Endothelial cell of umbilical vein (primary cell): ENCODE measurements at regions not wholly inside any gene's neighbourhood (a gene's known extent, or its start where the extent isn't known, plus 50 kb on each side); places are given as distances from the start of the nearest gene placed in this dataset.

Source experiments
- BruUV-seq: library from RNA; stranded (reverse); fragments of 400-500 nt; replicated peaks from 2 replicates; lab custom pipeline; 2021; lab: Mats Ljungman, UMichigan
- CTCF ChIA-PET: fragments of 300-600, 350-600 bp; sonication (Branson Sonifier 250); formaldehyde crosslinking; loops from one replicate; lab custom pipeline; 2021; ENCODE audit warnings: antibody characterized with exemption, inconsistent platforms; lab: Charles Lee
- POLR2A ChIA-PET: fragments of 300-600, 350-600 bp; sonication (Branson Sonifier 250); formaldehyde crosslinking; loops from one replicate; lab custom pipeline; 2021; ENCODE audit warnings: antibody characterized with exemption, inconsistent platforms; lab: Charles Lee
- DNase-seq: peaks from one replicate; pipeline ENCODE4 v3.0.0-alpha.2; 2011; ENCODE audit warnings: low read depth, low spot score
- FAIRE-seq: peaks from 2 replicates; lab custom pipeline; 2011; peaks lifted over from hg19 to GRCh38; lab: Jason Lieb, UNC
- H2AFZ ChIP-seq: 2 replicates; pipeline ENCODE4 v1.6.0; 2012; ENCODE audit warnings: low read depth, low read length, control low read depth, inconsistent platforms
- H3K27ac ChIP-seq: 2 replicates; pipeline ENCODE4 v1.5.1; 2011; ENCODE audit warnings: low read depth, mild to moderate bottlenecking, control low read depth, low read length, moderate library complexity; ENCODE audit not compliant: insufficient read depth
- H3K27me3 ChIP-seq, 2 experiments: 2 replicates each; pipeline versions ENCODE4 v1.6.0 to v1.6.1; 2011; ENCODE audit warnings: low read length in 2 of 2, mixed read lengths in 1 of 2; ENCODE audit not compliant: control insufficient read depth in 2 of 2, insufficient read depth in 2 of 2
- H3K36me3 ChIP-seq, 2 experiments: 2 replicates in 1 of 2; 3 replicates in 1 of 2; pipeline ENCODE4 v1.5.1; 2011; ENCODE audit warnings: low read length in 2 of 2, mild to moderate bottlenecking in 1 of 2, moderate library complexity in 1 of 2; ENCODE audit not compliant: control insufficient read depth in 2 of 2, insufficient read depth in 2 of 2; ENCODE audit errors: extremely low read depth in 1 of 2
- H3K4me1 ChIP-seq: 3 replicates; pipeline ENCODE4 v1.5.1; 2011; ENCODE audit warnings: mild to moderate bottlenecking, low read length; ENCODE audit not compliant: control insufficient read depth, insufficient read depth; ENCODE audit errors: extremely low read depth
- H3K4me2 ChIP-seq: 2 replicates; pipeline ENCODE4 v1.6.1; 2011; ENCODE audit warnings: low read length, control low read depth, mixed read lengths; ENCODE audit not compliant: insufficient read depth
- H3K4me3 ChIP-seq, 3 experiments: fragments of 200-600 bp in 1 of 3; sonication (generic), shearing (Covaris generic) in 1 of 3; replicated peaks in 1 of 3; 2 replicates each; pipeline ENCODE4 v1.5.1; 2011 to 2016; ENCODE audit warnings: control low read depth in 3 of 3, low read length in 3 of 3, mild to moderate bottlenecking in 2 of 3, inconsistent platforms in 1 of 3, low read depth in 1 of 3, moderate library complexity in 1 of 3; ENCODE audit not compliant: insufficient read depth in 1 of 3
- H3K79me2 ChIP-seq: 2 replicates; pipeline ENCODE4 v1.6.0; 2012; ENCODE audit warnings: low read length, inconsistent platforms; ENCODE audit not compliant: control insufficient read depth, insufficient read depth
- H3K9ac ChIP-seq: replicated peaks from 2 replicates; pipeline ENCODE3; 2011; ENCODE audit warnings: low read length, control low read depth; ENCODE audit not compliant: insufficient read depth; ENCODE audit errors: extremely low read depth
- H3K9me1 ChIP-seq: replicated peaks from 3 replicates; pipeline ENCODE4 v1.6.0; 2011; ENCODE audit warnings: mild to moderate bottlenecking, low read length; ENCODE audit not compliant: control insufficient read depth, insufficient read depth; ENCODE audit errors: extremely low read depth
- H3K9me3 ChIP-seq: replicated peaks from 2 replicates; pipeline ENCODE4 v1.5.1; 2012; ENCODE audit warnings: low read length, inconsistent platforms; ENCODE audit not compliant: control insufficient read depth, insufficient read depth
- H4K20me1 ChIP-seq: replicated peaks from 2 replicates; pipeline ENCODE3; 2011; ENCODE audit warnings: mild to moderate bottlenecking, low read length; ENCODE audit not compliant: control insufficient read depth, insufficient read depth; ENCODE audit errors: extremely low read depth
- CTCF ChIP-seq, 2 donors: IDR thresholded peaks; 1 replicate in 1 of 2; 2 replicates in 1 of 2; pipeline ENCODE4 v1.5.1; 2011; ENCODE audit warnings: low read length in 2 of 2, mild to moderate bottlenecking in 2 of 2, moderate library complexity in 2 of 2, control low read depth in 1 of 2, inconsistent platforms in 1 of 2, low read depth in 1 of 2; ENCODE audit not compliant: insufficient read depth in 1 of 2; ENCODE audit errors: extremely low read depth in 1 of 2
- EZH2 ChIP-seq: IDR thresholded peaks from 2 replicates; pipeline ENCODE4 v1.6.1; 2012; ENCODE audit warnings: borderline replicate concordance, low read depth, mild to moderate bottlenecking, moderate library complexity, low read length, inconsistent platforms; ENCODE audit not compliant: severe bottlenecking
- FOS ChIP-seq: IDR thresholded peaks from 2 replicates; pipeline ENCODE4 v1.6.1; 2011; ENCODE audit warnings: mild to moderate bottlenecking, low read length, moderate library complexity, borderline replicate concordance; ENCODE audit not compliant: insufficient read depth
- GATA2 ChIP-seq: IDR thresholded peaks from 2 replicates; pipeline ENCODE4 v1.7.0; 2011; ENCODE audit warnings: low read depth, mild to moderate bottlenecking, moderate library complexity, mixed read lengths, low read length; ENCODE audit not compliant: insufficient read length, insufficient read depth
- JUN ChIP-seq: IDR thresholded peaks from 2 replicates; pipeline ENCODE4 v1.6.1; 2011; ENCODE audit warnings: borderline replicate concordance, low read depth; ENCODE audit not compliant: insufficient read length, insufficient read depth
- MAX ChIP-seq: IDR thresholded peaks from 2 replicates; pipeline ENCODE4 v1.6.1; 2011; ENCODE audit not compliant: insufficient read depth, insufficient read length
- MYC ChIP-seq: IDR thresholded peaks from one replicate; pipeline ENCODE4 v1.6.1; 2011; ENCODE audit warnings: mild to moderate bottlenecking, low read depth, low read length
- POLR2A ChIP-seq: IDR thresholded peaks from 2 replicates; pipeline ENCODE4 v1.6.1; 2012; ENCODE audit warnings: low read depth, mild to moderate bottlenecking, control low read depth, low read length
- POLR2AphosphoS5 ChIP-seq: IDR thresholded peaks from 2 replicates; pipeline ENCODE4 v1.6.1; 2012; ENCODE audit warnings: low read depth, mild to moderate bottlenecking, control low read depth, low read length, moderate library complexity; ENCODE audit not compliant: insufficient read depth
- dilution Hi-C: fragments of 300-500 bp; cut with MboI; formaldehyde crosslinking; loops from one replicate; pipeline ENCODE4 v1.15.0; 2019; ENCODE audit warnings: low sequenced_read_pairs; ENCODE audit not compliant: extremely low pct_ligation_motif_present
- intact Hi-C: fragments of 100-400 bp; cut with micrococcal nuclease; formaldehyde crosslinking; loops from one replicate; pipeline ENCODE4 v1.10.0; 2022

DNA sequence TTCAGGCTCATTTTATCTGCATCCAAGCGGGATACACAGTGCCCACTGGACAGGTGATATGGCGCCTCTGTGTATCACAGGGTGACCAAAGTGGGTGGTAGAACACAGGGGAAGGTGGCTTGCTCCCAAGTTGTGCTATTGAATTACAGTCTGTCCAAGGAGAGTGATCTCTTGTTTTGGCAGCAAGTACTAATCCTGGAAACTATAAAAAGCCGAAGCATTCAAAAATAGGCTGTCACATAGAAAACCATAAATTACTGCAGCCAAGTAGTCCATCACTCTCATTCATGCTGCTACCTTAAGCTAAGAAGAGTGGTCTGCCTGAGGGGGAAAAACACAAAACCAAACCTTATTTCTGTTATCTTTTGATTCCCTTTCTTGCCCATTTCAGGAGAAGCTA lies 237.1 kb upstream of the POU3F3 start:
- intact Hi-C loops: no loop called here
- no peak overlapping the region for H2AFZ ChIP-seq
- no peaks in the 10 kb centered on the region for H3K36me3 ChIP-seq
- BruUV-seq: no TSS peak
- no peaks in the 10 kb centered on the region for H3K27me3 ChIP-seq
- no peaks in the 10 kb centered on the region for H3K4me1 ChIP-seq
- no peak overlapping the region for H3K9ac ChIP-seq
- CTCF ChIA-PET: no interaction called here
- no peak for DNase-seq
- peaks cover 5% of the 10 kb centered on the region for H3K9me3 ChIP-seq
- no peak overlapping the region for H3K4me3 ChIP-seq
- H3K9me1 ChIP-seq: no peaks in the 10 kb centered on the region
- POLR2A ChIA-PET: no interaction called here
- dilution Hi-C loops: no loop called here
- H3K79me2 ChIP-seq: no peaks in the 10 kb centered on the region
- H3K4me2 ChIP-seq: no peak overlapping the region
- no peak for FAIRE-seq
- no peak overlapping the region for H3K27ac ChIP-seq
- TF ChIP-seq EZH2: no peak
- no peak for TF ChIP-seq GATA2
- no peak for TF ChIP-seq MYC
- TF ChIP-seq POLR2AphosphoS5: no peak
- no peaks in the 10 kb centered on the region for H4K20me1 ChIP-seq

- no peak overlapping the region for H2AFZ ChIP-seq
- no peak overlapping the region for H3K4me2 ChIP-seq
- POLR2A ChIA-PET: no interaction called here
- FAIRE-seq (no peak), DNase-seq (no peak)
- no peak overlapping the region for H3K4me3 ChIP-seq
- no peaks in the 10 kb centered on the region for H3K79me2 ChIP-seq
- intact Hi-C loops: no loop called here
- BruUV-seq: no TSS peak
- no peaks in the 10 kb centered on the region for H4K20me1 ChIP-seq
- no peaks in the 10 kb centered on the region for H3K9me1 ChIP-seq
- no peaks in the 10 kb centered on the region for H3K36me3 ChIP-seq
- CTCF ChIA-PET: no interaction called here
- no peak overlapping the region for H3K27ac ChIP-seq
- TF ChIP-seq MAX (no peak), POLR2AphosphoS5 (no peak), POLR2A (no peak), GATA2 (no peak), EZH2 (no peak), CTCF (IDR thresholded peaks at IDR 0.05; ENCODE audit: extremely low read depth in 1 of 2, insufficient read depth in 1 of 2, low read depth in 1 of 2, low read length in 2 of 2) (no peak), FOS (no peak), JUN (no peak), MYC (no peak)
- no peaks in the 10 kb centered on the region for H3K27me3 ChIP-seq
- H3K9ac ChIP-seq: no peak overlapping the region
- no peaks in the 10 kb centered on the region for H3K4me1 ChIP-seq
- peaks cover 2% of the 10 kb centered on the region for H3K9me3 ChIP-seq
- dilution Hi-C loops: no loop called here
Measured at GRCh38 chr2:104620801-104621200, 233.1 kb upstream of the POU3F3 start.
